Right atrium auricular region (tissue), 2 donors: ENCODE measurements at regions not wholly inside any gene's neighbourhood (a gene's known extent, or its start where the extent isn't known, plus 50 kb on each side); places are given as distances from the start of the nearest gene placed in this dataset.

Source experiments
- DNase-seq: peaks from one replicate; pipeline ENCODE4 v3.0.0-alpha.2; 2019; ENCODE audit warnings: low spot score
- H3K27ac ChIP-seq, 2 donors: fragments of 200-600 bp; sonication (generic); 1 replicate in 1 of 2; 2 replicates in 1 of 2; pipeline ENCODE4 v1.5.1; 2016 to 2019
- H3K27me3 ChIP-seq, 2 donors: fragments of 200-600 bp; sonication (generic); one replicate each; pipeline versions ENCODE4 v1.5.1 to v1.6.0; 2017 to 2019
- H3K36me3 ChIP-seq: fragments of 200-600 bp; sonication (generic); one replicate; pipeline ENCODE4 v1.5.1; 2016
- H3K4me1 ChIP-seq, 2 donors: fragments of 200-600 bp; sonication (generic); one replicate each; pipeline versions ENCODE4 v1.5.1 to v1.6.0; 2017 to 2019
- H3K4me3 ChIP-seq, 2 donors: fragments of 200-600 bp; sonication (generic); 1 replicate in 1 of 2; 2 replicates in 1 of 2; pipeline ENCODE4 v1.5.1; 2017 to 2019; ENCODE audit warnings: mild to moderate bottlenecking in 1 of 2, moderate library complexity in 1 of 2
- H3K9me3 ChIP-seq, 2 donors: fragments of 200-600 bp; sonication (generic); one replicate each; pipeline ENCODE4 v1.5.1; 2019
- TF ChIP-seq, protein P1 (sequence below), 2 donors: fragments of 200-600 bp; sonication (generic); IDR thresholded peaks; one replicate each; pipeline ENCODE4 v1.5.1; 2019; ENCODE audit warnings: antibody characterized with exemption in 2 of 2

- no peaks in the 10 kb centered on the region for H3K4me1 ChIP-seq
- no peak overlapping the region for H3K4me3 ChIP-seq
- H3K27me3 ChIP-seq: no peaks in the 10 kb centered on the region
- peaks cover 0 to 19% of the 10 kb centered on the region in 2 donors for H3K9me3 ChIP-seq
- H3K36me3 ChIP-seq: no peaks in the 10 kb centered on the region
- TF ChIP-seq, protein P1, sequence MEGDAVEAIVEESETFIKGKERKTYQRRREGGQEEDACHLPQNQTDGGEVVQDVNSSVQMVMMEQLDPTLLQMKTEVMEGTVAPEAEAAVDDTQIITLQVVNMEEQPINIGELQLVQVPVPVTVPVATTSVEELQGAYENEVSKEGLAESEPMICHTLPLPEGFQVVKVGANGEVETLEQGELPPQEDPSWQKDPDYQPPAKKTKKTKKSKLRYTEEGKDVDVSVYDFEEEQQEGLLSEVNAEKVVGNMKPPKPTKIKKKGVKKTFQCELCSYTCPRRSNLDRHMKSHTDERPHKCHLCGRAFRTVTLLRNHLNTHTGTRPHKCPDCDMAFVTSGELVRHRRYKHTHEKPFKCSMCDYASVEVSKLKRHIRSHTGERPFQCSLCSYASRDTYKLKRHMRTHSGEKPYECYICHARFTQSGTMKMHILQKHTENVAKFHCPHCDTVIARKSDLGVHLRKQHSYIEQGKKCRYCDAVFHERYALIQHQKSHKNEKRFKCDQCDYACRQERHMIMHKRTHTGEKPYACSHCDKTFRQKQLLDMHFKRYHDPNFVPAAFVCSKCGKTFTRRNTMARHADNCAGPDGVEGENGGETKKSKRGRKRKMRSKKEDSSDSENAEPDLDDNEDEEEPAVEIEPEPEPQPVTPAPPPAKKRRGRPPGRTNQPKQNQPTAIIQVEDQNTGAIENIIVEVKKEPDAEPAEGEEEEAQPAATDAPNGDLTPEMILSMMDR (IDR thresholded peaks at IDR 0.05): no peak
- DNase-seq: no peak
- no peak overlapping the region for H3K27ac ChIP-seq
Measured at GRCh38 chr13:99782669-99783068, 188.9 kb downstream of the ZIC5 start.

DNA sequence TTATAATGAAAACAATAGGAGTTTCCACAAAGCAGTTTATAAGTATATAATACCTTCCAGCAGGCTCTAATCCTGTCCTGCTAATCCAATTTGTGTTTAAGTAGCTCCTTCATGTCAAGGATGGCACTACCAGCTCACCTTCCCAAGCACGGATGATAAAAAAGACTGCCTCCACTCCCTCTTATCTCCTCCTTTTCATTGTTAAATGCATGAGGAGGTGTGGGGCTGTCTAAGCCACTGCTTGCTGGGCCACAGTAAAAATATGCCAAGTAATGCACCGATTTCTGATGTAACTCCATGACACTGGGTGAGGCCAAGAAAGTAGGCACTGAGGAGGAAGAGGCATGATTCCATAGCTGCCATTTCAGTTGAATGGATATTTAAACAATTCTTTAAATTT is 193.1 kb downstream of the ZIC5 start:
- TF ChIP-seq, protein P1 (IDR thresholded peaks at IDR 0.05): no peak
- Histone ChIP-seq H3K27ac (no peak overlapping the region), H3K27me3 (no peaks in the 10 kb centered on the region), H3K4me3 (no peak overlapping the region), H3K36me3 (no peaks in the 10 kb centered on the region), H3K9me3 (peaks cover 0 to 19% of the 10 kb centered on the region in 2 donors), H3K4me1 (no peaks in the 10 kb centered on the region)
- no peak for DNase-seq

GRCh38 chr13:99777873-99778272 is 193.7 kb downstream of the ZIC5 start:
- no peak overlapping the region for H3K27ac ChIP-seq
- H3K27me3 ChIP-seq: no peaks in the 10 kb centered on the region
- TF ChIP-seq, protein P1 (IDR thresholded peaks at IDR 0.05): no peak
- H3K4me3 ChIP-seq: no peak overlapping the region
- H3K9me3 ChIP-seq: peaks cover 0 to 12% of the 10 kb centered on the region in 2 donors
- H3K36me3 ChIP-seq: peaks cover 3% of the 10 kb centered on the region
- H3K4me1 ChIP-seq: no peaks in the 10 kb centered on the region
- no peak for DNase-seq

DNA sequence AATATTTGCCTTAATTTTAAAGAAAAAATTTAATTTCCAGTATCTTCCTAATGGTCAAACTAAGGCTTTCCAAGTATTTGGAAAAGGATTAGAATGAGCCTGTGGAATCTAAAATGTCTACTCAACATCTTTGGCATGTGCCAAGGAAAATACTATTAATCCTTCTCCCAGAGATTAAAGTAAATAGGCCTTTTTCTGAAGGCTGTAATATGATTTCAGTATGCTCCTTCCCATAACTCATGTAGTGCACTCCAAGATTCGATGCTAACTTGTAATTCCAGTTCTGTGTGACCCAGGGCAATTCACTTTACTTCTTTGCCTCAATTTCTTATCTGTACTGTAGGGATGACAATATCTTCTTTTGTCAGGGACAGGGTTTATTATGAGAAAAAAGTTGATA is 196.9 kb downstream of the ZIC5 start:
- TF ChIP-seq, protein P1 (IDR thresholded peaks at IDR 0.05): no peak
- H3K4me1 ChIP-seq: no peaks in the 10 kb centered on the region
- H3K36me3 ChIP-seq: peaks cover 4% of the 10 kb centered on the region
- no peak overlapping the region for H3K27ac ChIP-seq
- no peaks in the 10 kb centered on the region for H3K9me3 ChIP-seq
- no peak for DNase-seq
- H3K27me3 ChIP-seq: no peaks in the 10 kb centered on the region
- H3K4me3 ChIP-seq: no peak overlapping the region

DNA sequence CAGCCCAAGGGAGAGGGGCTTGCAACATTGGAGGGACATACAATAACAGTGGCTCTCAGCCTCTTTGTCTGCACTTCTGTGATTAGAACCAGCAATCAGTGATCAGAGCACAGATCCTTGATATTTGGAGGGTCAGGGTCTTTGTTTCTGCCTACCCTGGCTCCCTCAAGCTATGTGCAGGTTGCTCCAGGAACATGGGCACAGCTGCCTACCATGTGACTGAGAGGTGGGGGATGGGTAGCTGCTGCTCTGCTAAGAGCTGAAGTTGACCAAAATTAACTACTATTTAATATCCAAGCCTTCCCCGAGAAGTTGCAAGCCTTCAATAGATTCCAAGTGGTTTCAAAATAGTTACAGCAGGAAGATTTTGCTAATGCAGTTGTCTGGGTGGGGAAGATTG is 202.6 kb downstream of the ZIC5 start:
- no peak for DNase-seq
- no peaks in the 10 kb centered on the region for H3K4me1 ChIP-seq
- TF ChIP-seq, protein P1 (IDR thresholded peaks at IDR 0.05): no peak

GRCh38 chr13:99766641-99767045 is 204.9 kb downstream of the ZIC5 start:
- no peaks in the 10 kb centered on the region for H3K27me3 ChIP-seq
- no peaks in the 10 kb centered on the region for H3K4me1 ChIP-seq
- peaks cover 0 to 51% of the 10 kb centered on the region in 2 donors for H3K9me3 ChIP-seq
- no peak overlapping the region for H3K27ac ChIP-seq
- no peaks in the 10 kb centered on the region for H3K36me3 ChIP-seq
- H3K4me3 ChIP-seq: no peak overlapping the region
- TF ChIP-seq, protein P1 (IDR thresholded peaks at IDR 0.05): no peak
- no peak for DNase-seq

More for the DNA sequence above, 202.6 kb downstream of the ZIC5 start:
- H3K36me3 ChIP-seq: peaks cover 4% of the 10 kb centered on the region
- no peaks in the 10 kb centered on the region for H3K27me3 ChIP-seq
- H3K27ac ChIP-seq: no peak overlapping the region
- no peak overlapping the region for H3K4me3 ChIP-seq
- H3K9me3 ChIP-seq: peaks cover 0 to 36% of the 10 kb centered on the region in 2 donors
